Fibroblast of villous mesenchyme (primary cell): ENCODE measurements at regions not wholly inside any gene's neighbourhood (a gene's known extent, or its start where the extent isn't known, plus 50 kb on each side); places are given as distances from the start of the nearest gene placed in this dataset.

Experiments used
- DNase-seq: peaks from one replicate; pipeline ENCODE4 v3.0.0-alpha.2; 2010; ENCODE audit warnings: low read depth
- H3K4me3 ChIP-seq: 2 replicates; pipeline ENCODE4 v1.5.1; 2011; ENCODE audit warnings: low read depth, mild to moderate bottlenecking, low read length
- TF ChIP-seq, protein P1 (sequence below): IDR thresholded peaks from 2 replicates; pipeline ENCODE4 v1.5.1; 2012; ENCODE audit warnings: low read depth, mild to moderate bottlenecking, low read length; ENCODE audit not compliant: insufficient read depth

DNA sequence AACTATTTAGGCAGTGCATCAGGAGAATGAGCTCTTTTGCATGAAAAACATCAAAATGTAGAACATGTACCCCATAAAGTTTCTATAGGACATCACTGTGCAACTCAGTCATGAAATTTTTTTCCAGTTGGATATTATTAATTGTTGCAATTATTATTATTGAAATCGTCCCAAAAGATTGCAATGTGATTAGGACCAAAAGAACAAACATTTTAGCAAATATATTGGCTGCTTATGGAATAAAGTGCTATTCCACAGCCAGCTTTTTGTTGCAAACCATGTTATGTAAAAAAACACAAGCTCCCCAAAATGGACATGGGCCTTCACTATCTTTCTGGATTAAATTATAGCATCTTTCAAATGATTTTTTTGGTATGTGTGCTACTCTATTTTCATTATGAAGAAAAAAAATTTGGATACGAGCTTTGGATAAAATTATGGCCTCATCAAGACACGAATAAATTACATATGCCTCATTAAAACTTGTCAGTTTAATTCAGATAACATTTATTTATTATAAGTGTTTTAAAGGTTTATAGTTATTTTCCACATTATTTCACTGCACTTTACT is 262.7 kb upstream of the TCF21 start:
- TF ChIP-seq, protein P1, sequence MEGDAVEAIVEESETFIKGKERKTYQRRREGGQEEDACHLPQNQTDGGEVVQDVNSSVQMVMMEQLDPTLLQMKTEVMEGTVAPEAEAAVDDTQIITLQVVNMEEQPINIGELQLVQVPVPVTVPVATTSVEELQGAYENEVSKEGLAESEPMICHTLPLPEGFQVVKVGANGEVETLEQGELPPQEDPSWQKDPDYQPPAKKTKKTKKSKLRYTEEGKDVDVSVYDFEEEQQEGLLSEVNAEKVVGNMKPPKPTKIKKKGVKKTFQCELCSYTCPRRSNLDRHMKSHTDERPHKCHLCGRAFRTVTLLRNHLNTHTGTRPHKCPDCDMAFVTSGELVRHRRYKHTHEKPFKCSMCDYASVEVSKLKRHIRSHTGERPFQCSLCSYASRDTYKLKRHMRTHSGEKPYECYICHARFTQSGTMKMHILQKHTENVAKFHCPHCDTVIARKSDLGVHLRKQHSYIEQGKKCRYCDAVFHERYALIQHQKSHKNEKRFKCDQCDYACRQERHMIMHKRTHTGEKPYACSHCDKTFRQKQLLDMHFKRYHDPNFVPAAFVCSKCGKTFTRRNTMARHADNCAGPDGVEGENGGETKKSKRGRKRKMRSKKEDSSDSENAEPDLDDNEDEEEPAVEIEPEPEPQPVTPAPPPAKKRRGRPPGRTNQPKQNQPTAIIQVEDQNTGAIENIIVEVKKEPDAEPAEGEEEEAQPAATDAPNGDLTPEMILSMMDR, result no peak
- no peak overlapping the region for H3K4me3 ChIP-seq
- no peak for DNase-seq

DNA sequence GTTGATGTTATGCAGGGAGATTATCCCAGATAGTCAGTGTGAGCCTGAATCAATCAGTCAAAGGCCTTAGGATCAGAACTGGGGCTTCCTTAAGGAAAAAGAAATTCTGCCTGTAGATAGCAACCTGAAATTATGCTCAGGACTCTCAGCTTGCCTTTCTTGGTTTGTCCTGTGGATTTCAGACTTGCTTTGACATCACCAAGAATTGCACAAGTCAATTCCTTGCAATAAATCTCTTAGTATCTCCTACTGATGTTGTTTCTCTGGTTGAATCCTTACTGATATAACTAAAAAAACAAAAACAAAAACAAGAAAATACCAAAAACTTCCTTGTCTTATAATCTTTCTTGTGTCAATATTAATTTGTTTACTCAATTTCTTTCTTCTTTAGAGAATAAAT is 258.9 kb upstream of the TCF21 start:
- H3K4me3 ChIP-seq, result no peak overlapping the region
- TF ChIP-seq, protein P1, result no peak
- DNase-seq, result no peak

DNA sequence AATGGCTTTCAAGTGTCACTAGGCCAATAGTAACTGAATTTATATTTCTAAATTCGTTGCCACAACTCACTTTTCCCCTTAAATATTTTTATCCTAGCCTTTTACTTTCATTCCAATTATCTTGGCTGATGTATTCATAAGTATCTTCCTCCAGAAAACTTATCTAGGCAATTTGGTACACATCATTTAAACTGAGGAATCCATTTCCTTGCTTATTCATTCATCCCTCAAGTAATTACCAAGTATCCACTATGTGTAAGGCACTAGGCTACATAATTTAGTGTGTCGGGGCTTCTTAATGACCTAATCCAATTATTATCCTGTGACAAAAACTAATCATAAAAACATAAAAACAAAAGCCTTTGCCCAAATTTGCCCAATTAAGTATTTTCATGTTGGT is 258.3 kb upstream of the TCF21 start:
- DNase-seq, result no peak
- TF ChIP-seq, protein P1, result no peak
- H3K4me3 ChIP-seq, result no peak overlapping the region

DNA sequence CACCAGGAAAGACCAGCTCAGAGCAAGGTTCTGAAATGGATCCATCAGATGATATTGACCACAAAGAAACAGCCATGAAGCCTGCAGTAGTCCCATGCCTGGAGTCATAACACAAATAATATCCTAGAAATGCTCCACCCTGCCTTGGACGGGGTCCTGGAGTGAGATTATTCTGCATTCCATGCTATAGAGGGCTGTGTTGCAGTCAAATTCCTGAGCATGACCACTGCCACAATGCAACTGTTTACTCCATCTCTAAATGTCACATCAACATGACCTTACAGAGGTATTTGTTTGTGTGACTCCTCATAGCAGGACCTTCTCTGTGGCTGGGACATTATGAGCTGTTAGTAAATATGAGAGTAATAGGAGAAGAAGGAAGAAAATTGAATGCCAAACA is 257.5 kb upstream of the TCF21 start:
- TF ChIP-seq, protein P1, result peak; percentile 18
- DNase-seq, result peak; percentile 73
- no peak overlapping the region for H3K4me3 ChIP-seq

DNA sequence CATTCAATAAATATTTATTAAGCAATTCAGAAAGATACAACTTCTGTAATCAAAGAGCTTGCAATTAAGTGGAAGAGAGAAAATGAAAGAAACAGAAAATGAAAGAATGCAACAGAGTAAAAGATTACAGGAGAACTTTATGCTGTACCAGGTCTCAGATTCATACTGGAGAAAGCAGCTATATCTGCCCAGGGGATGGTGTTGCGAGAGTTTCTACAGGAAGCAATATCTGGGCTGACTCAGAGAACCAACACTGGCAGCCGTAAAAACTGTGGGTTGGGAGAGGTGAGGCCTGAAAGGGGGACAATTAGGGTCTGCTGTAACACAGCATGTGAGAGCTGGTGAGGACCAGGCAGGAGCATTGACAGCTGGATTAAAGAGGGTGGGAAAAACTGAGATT is 256.7 kb upstream of the TCF21 start:
- TF ChIP-seq, protein P1, result no peak
- DNase-seq, result peak; percentile 68
- no peak overlapping the region for H3K4me3 ChIP-seq

DNA sequence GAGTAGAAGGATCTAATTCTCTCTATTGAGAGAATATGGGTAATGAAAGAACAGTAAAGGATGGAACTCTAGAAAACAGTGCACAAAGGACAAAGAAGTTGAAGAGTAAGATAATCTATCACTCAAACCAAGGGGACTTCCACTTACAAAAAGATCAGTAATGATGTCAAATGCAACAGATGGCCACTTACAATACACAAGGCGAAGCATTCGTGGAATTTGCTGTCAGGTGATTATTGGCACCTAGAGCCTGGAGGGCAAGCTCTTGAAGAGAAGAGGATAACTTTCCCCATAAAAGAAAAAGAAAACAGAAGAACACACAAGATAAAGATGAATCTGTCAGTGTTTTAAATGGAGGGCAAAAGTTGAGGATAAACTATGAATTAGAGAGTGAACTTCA is 256.0 kb upstream of the TCF21 start:
- no peak overlapping the region for H3K4me3 ChIP-seq
- TF ChIP-seq, protein P1, result no peak
- DNase-seq, result no peak

DNA sequence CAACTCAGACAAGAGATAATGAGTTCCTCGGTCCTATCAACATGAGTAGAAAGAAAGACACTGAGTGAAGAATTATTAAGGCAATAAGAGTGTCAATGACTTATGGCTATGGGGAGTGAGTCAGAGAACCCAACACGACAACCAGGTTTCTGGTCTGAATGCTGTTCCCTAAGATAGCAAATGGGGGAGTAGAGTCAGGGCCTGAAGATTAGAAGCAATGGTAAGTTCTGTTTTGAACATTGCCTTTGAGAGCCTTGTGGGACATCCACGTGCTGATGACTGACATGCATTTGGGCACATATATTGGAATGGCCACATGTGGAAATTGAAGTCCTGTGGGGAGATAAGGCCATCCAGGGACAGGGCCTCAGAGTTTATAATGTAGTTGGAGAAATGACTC is 254.4 kb upstream of the TCF21 start:
- TF ChIP-seq, protein P1, result no peak
- H3K4me3 ChIP-seq, result no peak overlapping the region
- no peak for DNase-seq
